GDM1 (cell line): ENCODE measurements at regions not wholly inside any gene's neighbourhood (a gene's known extent, or its start where the extent isn't known, plus 50 kb on each side); places are given as distances from the start of the nearest gene placed in this dataset.

Source experiments
- DNase-seq: peaks from one replicate; lab custom pipeline; 2025; lab: John Stamatoyannopoulos, UW

- no peak for DNase-seq
These were observed 97.9 kb upstream of the FZD8 start for GRCh38 chr10:35739998-35740397.

- DNase-seq = no peak
These were observed 93.3 kb upstream of the FZD8 start for GRCh38 chr10:35735412-35735811.

- DNase-seq = no peak
These were observed 89.7 kb upstream of the FZD8 start for GRCh38 chr10:35731828-35732227.

GRCh38 chr10:35728341-35728740 is 86.2 kb upstream of the FZD8 start:
- no peak for DNase-seq

GRCh38 chr10:35726846-35727245 is 84.8 kb upstream of the FZD8 start:
- DNase-seq = no peak

GRCh38 chr10:35723992-35724391 is 81.9 kb upstream of the FZD8 start:
- no peak for DNase-seq

- DNase-seq = no peak
These were observed 81.0 kb upstream of the FZD8 start for GRCh38 chr10:35723059-35723458.

- DNase-seq = no peak
These were observed 80.5 kb upstream of the FZD8 start for GRCh38 chr10:35722636-35723035.

- no peak for DNase-seq
These were observed 80.1 kb upstream of the FZD8 start for GRCh38 chr10:35722226-35722625.

GRCh38 chr10:35720366-35720765 is 78.3 kb upstream of the FZD8 start:
- no peak for DNase-seq

GRCh38 chr10:35716776-35717175 is 74.7 kb upstream of the FZD8 start:
- DNase-seq = no peak

- no peak for DNase-seq
These were observed 70.4 kb upstream of the FZD8 start for GRCh38 chr10:35712486-35712885.

GRCh38 chr10:35711615-35712411 is 69.7 kb upstream of the FZD8 start:
- no peak for DNase-seq

GRCh38 chr10:35707642-35708425 is 65.7 kb upstream of the FZD8 start:
- DNase-seq = no peak

- DNase-seq = no peak
These were observed 64.9 kb upstream of the FZD8 start for GRCh38 chr10:35706959-35707358.

GRCh38 chr10:35705671-35706070 is 63.6 kb upstream of the FZD8 start:
- DNase-seq = no peak

GRCh38 chr10:35705051-35705450 is 63.0 kb upstream of the FZD8 start:
- no peak for DNase-seq

- DNase-seq = no peak
These were observed 62.3 kb upstream of the FZD8 start for GRCh38 chr10:35704401-35704800.

GRCh38 chr10:35700487-35700882 is 58.4 kb upstream of the FZD8 start:
- no peak for DNase-seq

- no peak for DNase-seq
These were observed 57.9 kb upstream of the FZD8 start for GRCh38 chr10:35699848-35700486.

GRCh38 chr10:35696392-35697287 is 54.5 kb upstream of the FZD8 start:
- DNase-seq = no peak

GRCh38 chr10:35693800-35694199 is 51.7 kb upstream of the FZD8 start:
- no peak for DNase-seq
